SK-N-SH treated with all-trans-retinoic acid at 6 μM for 48 hours (cell line): ENCODE measurements at regions not wholly inside any gene's neighbourhood (a gene's known extent, or its start where the extent isn't known, plus 50 kb on each side); places are given as distances from the start of the nearest gene placed in this dataset.

ENCODE experiments used
- ATAC-seq: fragments of 200-7000 bp; cut with Tn5 transposase; 3 replicates; pipeline ENCODE4 v1.9.1; 2020; ENCODE audit warnings: mild to moderate bottlenecking, moderate library complexity
- ARNTL ChIP-seq: fragments of 450-650 bp; formaldehyde crosslinking; IDR thresholded peaks from 2 replicates; pipeline ENCODE4 v1.5.0; 2020; ENCODE audit warnings: low read depth, mild to moderate bottlenecking, moderate library complexity, borderline replicate concordance
- BACH2 ChIP-seq: fragments of 250-450 bp; sonication (Bioruptor Pico); IDR thresholded peaks from 2 replicates; pipeline ENCODE4 v1.9.0; 2021; ENCODE audit warnings: mild to moderate bottlenecking, borderline replicate concordance
- CSDC2 ChIP-seq: fragments of 250-450 bp; sonication (Bioruptor Pico); IDR thresholded peaks from 2 replicates; pipeline ENCODE4 v1.5.0; 2020; ENCODE audit warnings: mild to moderate bottlenecking, moderate library complexity
- ESRRG ChIP-seq: fragments of 250-450 bp; sonication (Bioruptor Pico); IDR thresholded peaks from 2 replicates; pipeline ENCODE4 v1.6.1; 2021; ENCODE audit warnings: mild to moderate bottlenecking
- ISL1 ChIP-seq: fragments of 250-450 bp; sonication (Bioruptor Pico); IDR thresholded peaks from 2 replicates; pipeline ENCODE4 v2.1.2; 2022; ENCODE audit warnings: mild to moderate bottlenecking, moderate library complexity
- OSR1 ChIP-seq: fragments of 250-450 bp; sonication (Bioruptor Pico); IDR thresholded peaks from 2 replicates; pipeline ENCODE4 v1.8.0; 2022; ENCODE audit warnings: moderate library complexity, mild to moderate bottlenecking, inconsistent platforms
- PPARA ChIP-seq: fragments of 250-450 bp; sonication (Bioruptor Pico); IDR thresholded peaks from 2 replicates; pipeline ENCODE4 v1.5.0; 2020; ENCODE audit warnings: mild to moderate bottlenecking, borderline replicate concordance
- SNAI2 ChIP-seq: fragments of 250-450 bp; sonication (Bioruptor Pico); IDR thresholded peaks from 2 replicates; pipeline ENCODE4 v1.5.0; 2020; ENCODE audit warnings: mild to moderate bottlenecking, moderate library complexity
- TCF4 ChIP-seq: fragments of 250-450 bp; sonication (Bioruptor Pico); IDR thresholded peaks from 2 replicates; pipeline ENCODE4 v1.8.0; 2021; ENCODE audit warnings: mild to moderate bottlenecking, moderate library complexity, borderline replicate concordance
- TOX ChIP-seq: fragments of 250-450 bp; sonication (Bioruptor Pico); IDR thresholded peaks from 2 replicates; pipeline ENCODE4 v1.8.0; 2021; ENCODE audit warnings: mild to moderate bottlenecking, moderate library complexity, borderline replicate concordance
- ZC3H10 ChIP-seq: fragments of 250-450 bp; sonication (Bioruptor Pico); IDR thresholded peaks from 2 replicates; pipeline ENCODE4 v1.5.1; 2021; ENCODE audit warnings: mild to moderate bottlenecking, moderate library complexity
- ZFP3 ChIP-seq: fragments of 250-450 bp; sonication (Bioruptor Pico); IDR thresholded peaks from 2 replicates; pipeline ENCODE4 v1.5.0; 2020; ENCODE audit warnings: mild to moderate bottlenecking, moderate library complexity
- ZFP30 ChIP-seq: fragments of 450-650 bp; formaldehyde crosslinking; IDR thresholded peaks from 2 replicates; pipeline ENCODE4 v1.5.0; 2022; ENCODE audit warnings: mild to moderate bottlenecking, moderate library complexity
- ZNF565 ChIP-seq: fragments of 450-650 bp; formaldehyde crosslinking; conservative IDR thresholded peaks from 2 replicates; pipeline ENCODE4 v1.5.0; 2020; ENCODE audit warnings: low read depth, mild to moderate bottlenecking, moderate library complexity
- ZNF70 ChIP-seq: fragments of 450-650 bp; formaldehyde crosslinking; IDR thresholded peaks from 2 replicates; pipeline ENCODE4 v1.5.0; 2020; ENCODE audit warnings: mild to moderate bottlenecking, moderate library complexity
- ZNF8 ChIP-seq: fragments of 450-650 bp; formaldehyde crosslinking; IDR thresholded peaks from 2 replicates; pipeline ENCODE4 v1.5.0; 2020; ENCODE audit warnings: mild to moderate bottlenecking, moderate library complexity
- TF ChIP-seq, protein P1 (sequence below): fragments of 250-450 bp; sonication (Bioruptor Pico); IDR thresholded peaks from 2 replicates; pipeline ENCODE4 v1.5.0; 2020; ENCODE audit warnings: mild to moderate bottlenecking, moderate library complexity
- TF ChIP-seq, protein P2 (sequence below): fragments of 250-450 bp; sonication (Bioruptor Pico); IDR thresholded peaks from 2 replicates; pipeline ENCODE4 v1.5.1; 2020; ENCODE audit warnings: low read depth, mild to moderate bottlenecking, moderate library complexity
- TF ChIP-seq, protein P3 (sequence below): fragments of 250-450 bp; sonication (Bioruptor Pico); IDR thresholded peaks from 2 replicates; pipeline ENCODE4 v1.5.1; 2021; ENCODE audit warnings: mild to moderate bottlenecking, moderate library complexity
- TF ChIP-seq, protein P4 (sequence below): fragments of 250-450 bp; sonication (Bioruptor Pico); IDR thresholded peaks from 2 replicates; pipeline ENCODE4 v1.8.0; 2020; ENCODE audit warnings: mild to moderate bottlenecking, moderate library complexity, borderline replicate concordance

DNA sequence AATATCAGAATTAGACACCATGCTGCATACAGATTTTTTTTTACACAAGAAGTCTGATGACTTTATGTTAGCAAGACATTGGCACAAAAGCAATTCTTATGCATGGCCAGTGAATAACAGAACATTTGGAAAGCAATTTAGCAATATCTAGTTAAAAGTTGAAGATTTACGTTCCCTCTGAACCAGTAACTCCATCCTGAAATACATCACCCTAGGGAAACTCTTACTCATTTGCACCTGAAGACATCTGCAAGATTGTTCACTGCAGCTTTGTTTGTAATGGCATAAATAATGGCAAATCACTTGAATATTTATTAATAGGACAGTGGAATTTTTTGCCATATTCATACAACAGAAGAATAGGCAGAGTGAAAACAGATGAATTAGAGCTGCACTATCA is 670.0 kb upstream of the NOVA1 start (continued):
- TF ChIP-seq, protein P1, sequence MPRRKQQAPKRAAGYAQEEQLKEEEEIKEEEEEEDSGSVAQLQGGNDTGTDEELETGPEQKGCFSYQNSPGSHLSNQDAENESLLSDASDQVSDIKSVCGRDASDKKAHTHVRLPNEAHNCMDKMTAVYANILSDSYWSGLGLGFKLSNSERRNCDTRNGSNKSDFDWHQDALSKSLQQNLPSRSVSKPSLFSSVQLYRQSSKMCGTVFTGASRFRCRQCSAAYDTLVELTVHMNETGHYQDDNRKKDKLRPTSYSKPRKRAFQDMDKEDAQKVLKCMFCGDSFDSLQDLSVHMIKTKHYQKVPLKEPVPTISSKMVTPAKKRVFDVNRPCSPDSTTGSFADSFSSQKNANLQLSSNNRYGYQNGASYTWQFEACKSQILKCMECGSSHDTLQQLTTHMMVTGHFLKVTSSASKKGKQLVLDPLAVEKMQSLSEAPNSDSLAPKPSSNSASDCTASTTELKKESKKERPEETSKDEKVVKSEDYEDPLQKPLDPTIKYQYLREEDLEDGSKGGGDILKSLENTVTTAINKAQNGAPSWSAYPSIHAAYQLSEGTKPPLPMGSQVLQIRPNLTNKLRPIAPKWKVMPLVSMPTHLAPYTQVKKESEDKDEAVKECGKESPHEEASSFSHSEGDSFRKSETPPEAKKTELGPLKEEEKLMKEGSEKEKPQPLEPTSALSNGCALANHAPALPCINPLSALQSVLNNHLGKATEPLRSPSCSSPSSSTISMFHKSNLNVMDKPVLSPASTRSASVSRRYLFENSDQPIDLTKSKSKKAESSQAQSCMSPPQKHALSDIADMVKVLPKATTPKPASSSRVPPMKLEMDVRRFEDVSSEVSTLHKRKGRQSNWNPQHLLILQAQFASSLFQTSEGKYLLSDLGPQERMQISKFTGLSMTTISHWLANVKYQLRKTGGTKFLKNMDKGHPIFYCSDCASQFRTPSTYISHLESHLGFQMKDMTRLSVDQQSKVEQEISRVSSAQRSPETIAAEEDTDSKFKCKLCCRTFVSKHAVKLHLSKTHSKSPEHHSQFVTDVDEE (CRISPR knock-in tag): no peak
- TF ChIP-seq, all 23 proteins: peak for 0

DNA sequence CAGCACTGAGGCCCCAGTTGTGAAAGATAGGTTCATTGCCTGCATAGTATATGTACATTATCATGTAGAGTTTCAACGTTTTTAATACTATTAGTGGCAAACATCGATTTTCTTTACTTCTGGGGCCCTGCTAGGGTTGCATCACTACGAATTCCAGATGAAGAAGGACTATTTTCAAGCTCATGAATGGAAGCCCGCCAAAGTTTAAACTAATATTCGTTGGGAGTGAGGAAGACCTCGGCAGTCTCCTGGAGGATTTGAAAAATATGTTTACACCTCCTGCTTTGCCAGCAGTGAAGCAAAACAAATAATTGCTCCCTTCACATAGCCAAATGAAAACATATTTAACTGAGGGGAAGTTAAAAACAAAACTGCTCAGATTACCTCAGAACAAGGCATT is 672.9 kb upstream of the NOVA1 start:
- no peak for ATAC-seq
- no peak for TF ChIP-seq BACH2 (CRISPR knock-in tag)
- no peak for TF ChIP-seq ZNF70 (CRISPR knock-in tag)
- no peak for TF ChIP-seq ISL1
- TF ChIP-seq ZFP30 (CRISPR knock-in tag): no peak
- TF ChIP-seq, protein P2, sequence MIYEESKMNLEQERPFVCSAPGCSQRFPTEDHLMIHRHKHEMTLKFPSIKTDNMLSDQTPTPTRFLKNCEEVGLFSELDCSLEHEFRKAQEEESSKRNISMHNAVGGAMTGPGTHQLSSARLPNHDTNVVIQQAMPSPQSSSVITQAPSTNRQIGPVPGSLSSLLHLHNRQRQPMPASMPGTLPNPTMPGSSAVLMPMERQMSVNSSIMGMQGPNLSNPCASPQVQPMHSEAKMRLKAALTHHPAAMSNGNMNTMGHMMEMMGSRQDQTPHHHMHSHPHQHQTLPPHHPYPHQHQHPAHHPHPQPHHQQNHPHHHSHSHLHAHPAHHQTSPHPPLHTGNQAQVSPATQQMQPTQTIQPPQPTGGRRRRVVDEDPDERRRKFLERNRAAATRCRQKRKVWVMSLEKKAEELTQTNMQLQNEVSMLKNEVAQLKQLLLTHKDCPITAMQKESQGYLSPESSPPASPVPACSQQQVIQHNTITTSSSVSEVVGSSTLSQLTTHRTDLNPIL (CRISPR knock-in tag): no peak
- no peak for TF ChIP-seq ZNF565 (CRISPR knock-in tag)
- no peak for TF ChIP-seq OSR1 (CRISPR knock-in tag)
- no peak for TF ChIP-seq SNAI2 (CRISPR knock-in tag)
- TF ChIP-seq ZC3H10 (CRISPR knock-in tag): no peak
- TF ChIP-seq, protein P1 (CRISPR knock-in tag): no peak
- TF ChIP-seq, protein P3, sequence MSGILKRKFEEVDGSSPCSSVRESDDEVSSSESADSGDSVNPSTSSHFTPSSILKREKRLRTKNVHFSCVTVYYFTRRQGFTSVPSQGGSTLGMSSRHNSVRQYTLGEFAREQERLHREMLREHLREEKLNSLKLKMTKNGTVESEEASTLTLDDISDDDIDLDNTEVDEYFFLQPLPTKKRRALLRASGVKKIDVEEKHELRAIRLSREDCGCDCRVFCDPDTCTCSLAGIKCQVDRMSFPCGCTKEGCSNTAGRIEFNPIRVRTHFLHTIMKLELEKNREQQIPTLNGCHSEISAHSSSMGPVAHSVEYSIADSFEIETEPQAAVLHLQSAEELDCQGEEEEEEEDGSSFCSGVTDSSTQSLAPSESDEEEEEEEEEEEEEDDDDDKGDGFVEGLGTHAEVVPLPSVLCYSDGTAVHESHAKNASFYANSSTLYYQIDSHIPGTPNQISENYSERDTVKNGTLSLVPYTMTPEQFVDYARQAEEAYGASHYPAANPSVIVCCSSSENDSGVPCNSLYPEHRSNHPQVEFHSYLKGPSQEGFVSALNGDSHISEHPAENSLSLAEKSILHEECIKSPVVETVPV (CRISPR knock-in tag): no peak
- TF ChIP-seq TOX (CRISPR knock-in tag): no peak
- TF ChIP-seq TCF4 (CRISPR knock-in tag): no peak
- TF ChIP-seq ESRRG (CRISPR knock-in tag): no peak
- no peak for TF ChIP-seq ARNTL (CRISPR knock-in tag)

DNA sequence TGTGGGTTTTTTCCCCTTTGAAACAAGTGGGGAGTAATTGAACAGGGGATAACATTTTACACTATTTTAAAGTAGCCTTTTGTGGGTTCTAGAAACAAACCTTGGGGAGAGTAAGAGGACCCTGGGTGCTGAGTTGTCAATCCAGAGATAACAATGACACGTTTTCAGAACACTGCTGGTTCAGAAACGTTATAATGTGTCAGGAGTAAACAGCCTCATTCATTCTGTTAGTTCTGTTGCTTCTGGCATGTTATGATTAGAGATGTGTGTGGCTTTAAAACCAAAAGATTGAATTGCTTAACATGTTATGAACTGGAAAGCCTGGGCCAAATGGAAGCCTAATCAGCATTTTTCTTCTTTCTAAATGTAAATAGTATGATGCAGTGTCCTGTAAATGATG is 680.5 kb upstream of the NOVA1 start:
- no peak for ATAC-seq
- TF ChIP-seq ZC3H10 (CRISPR knock-in tag) (no peak), ARNTL (CRISPR knock-in tag) (no peak), PPARA (CRISPR knock-in tag) (no peak), OSR1 (CRISPR knock-in tag) (no peak), ISL1 (no peak), ESRRG (CRISPR knock-in tag) (no peak), ZNF8 (CRISPR knock-in tag) (no peak), CSDC2 (no peak), ZNF70 (CRISPR knock-in tag) (no peak), ZFP3 (CRISPR knock-in tag) (no peak), BACH2 (CRISPR knock-in tag) (no peak), ZFP30 (CRISPR knock-in tag) (no peak), TOX (CRISPR knock-in tag) (no peak)
- TF ChIP-seq, protein P3 (CRISPR knock-in tag): no peak
- TF ChIP-seq, protein P4, sequence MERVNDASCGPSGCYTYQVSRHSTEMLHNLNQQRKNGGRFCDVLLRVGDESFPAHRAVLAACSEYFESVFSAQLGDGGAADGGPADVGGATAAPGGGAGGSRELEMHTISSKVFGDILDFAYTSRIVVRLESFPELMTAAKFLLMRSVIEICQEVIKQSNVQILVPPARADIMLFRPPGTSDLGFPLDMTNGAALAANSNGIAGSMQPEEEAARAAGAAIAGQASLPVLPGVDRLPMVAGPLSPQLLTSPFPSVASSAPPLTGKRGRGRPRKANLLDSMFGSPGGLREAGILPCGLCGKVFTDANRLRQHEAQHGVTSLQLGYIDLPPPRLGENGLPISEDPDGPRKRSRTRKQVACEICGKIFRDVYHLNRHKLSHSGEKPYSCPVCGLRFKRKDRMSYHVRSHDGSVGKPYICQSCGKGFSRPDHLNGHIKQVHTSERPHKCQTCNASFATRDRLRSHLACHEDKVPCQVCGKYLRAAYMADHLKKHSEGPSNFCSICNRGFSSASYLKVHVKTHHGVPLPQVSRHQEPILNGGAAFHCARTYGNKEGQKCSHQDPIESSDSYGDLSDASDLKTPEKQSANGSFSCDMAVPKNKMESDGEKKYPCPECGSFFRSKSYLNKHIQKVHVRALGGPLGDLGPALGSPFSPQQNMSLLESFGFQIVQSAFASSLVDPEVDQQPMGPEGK (CRISPR knock-in tag): no peak
- TF ChIP-seq, protein P2 (CRISPR knock-in tag): no peak
- TF ChIP-seq, protein P1 (CRISPR knock-in tag): no peak
